HCT116 (cell line): ENCODE measurements at regions not wholly inside any gene's neighbourhood (a gene's known extent, or its start where the extent isn't known, plus 50 kb on each side); places are given as distances from the start of the nearest gene placed in this dataset.
"Not testable (repeated sequence)": the region's sequence is repeated elsewhere in the genome, so short reads cannot be mapped to it uniquely, and the experiment has no call there.

Experiments used
- ATAC-seq: fragments of 200-7000 bp; cut with Tn5 transposase; 2 replicates; pipeline ENCODE4 v1.9.1; 2020; ENCODE audit warnings: mild to moderate bottlenecking, moderate library complexity
- BruUV-seq: library from RNA; stranded (reverse); fragments of 400-500 nt; replicated peaks from 2 replicates; lab custom pipeline; 2021; lab: Mats Ljungman, UMichigan
- CTCF ChIA-PET: fragments of 300-600 bp; sonication (Branson Sonifier 250); formaldehyde crosslinking; loops from one replicate; lab custom pipeline; 2021; ENCODE audit warnings: antibody characterized with exemption; lab: Charles Lee
- POLR2A ChIA-PET: fragments of 300-600, 350-600 bp; sonication (Branson Sonifier 250); formaldehyde crosslinking; loops from one replicate; lab custom pipeline; 2021; ENCODE audit warnings: antibody characterized with exemption; lab: Charles Lee
- RAD21 ChIA-PET, 2 experiments: fragments of 300-600 bp; sonication (Branson Sonifier 250); formaldehyde crosslinking; loops; one replicate each; lab custom pipeline; 2023; ENCODE audit warnings: low total read pairs in 2 of 2; ENCODE audit not compliant: uncharacterized antibody in 2 of 2, unreplicated experiment in 2 of 2, low non-redundant PET in 1 of 2; lab: Charles Lee
- DNase-seq: peaks from one replicate; pipeline ENCODE4 v3.0.0-alpha.2; 2010; ENCODE audit warnings: low read depth, low spot score
- H2AFZ ChIP-seq: fragments of 200-600 bp; shearing (Covaris generic), sonication (generic); 2 replicates; pipeline ENCODE4 v1.6.1; 2017; ENCODE audit warnings: low read depth, mixed run types, mixed read lengths, antibody characterized with exemption, low read length; ENCODE audit not compliant: poor library complexity, severe bottlenecking
- H3K27ac ChIP-seq: 2 replicates; pipeline ENCODE4 v1.5.1; 2012; ENCODE audit warnings: low read depth, low read length
- H3K27me3 ChIP-seq: fragments of 200-600 bp; sonication (generic); 2 replicates; pipeline ENCODE4 v1.6.1; 2016; ENCODE audit warnings: mixed run types, low read length, mixed read lengths; ENCODE audit not compliant: insufficient read depth
- H3K36me3 ChIP-seq, 2 experiments: fragments of 200-500 bp in 1 of 2; fragments of 200-600 bp in 1 of 2; sonication (Bioruptor generic) in 1 of 2; sonication (generic) in 1 of 2; 2 replicates each; pipeline versions ENCODE4 v1.5.1 to v1.6.1; 2014 to 2016; ENCODE audit warnings: low read length in 2 of 2, inconsistent platforms in 1 of 2, mixed read lengths in 1 of 2, mixed run types in 1 of 2; ENCODE audit not compliant: insufficient read depth in 2 of 2, control insufficient read depth in 1 of 2
- H3K4me1 ChIP-seq, 2 experiments: fragments of 200-600 bp in 1 of 2; sonication (generic) in 1 of 2; 2 replicates each; pipeline versions ENCODE4 v1.5.1 to v1.6.1; 2012 to 2017; ENCODE audit warnings: low read length in 2 of 2, inconsistent platforms in 1 of 2, mild to moderate bottlenecking in 1 of 2, mixed read lengths in 1 of 2, mixed run types in 1 of 2, moderate library complexity in 1 of 2; ENCODE audit not compliant: insufficient read depth in 2 of 2, control insufficient read depth in 1 of 2
- H3K4me2 ChIP-seq: fragments of 200-600 bp; sonication (generic); 2 replicates; pipeline ENCODE4 v1.6.1; 2017; ENCODE audit warnings: mixed run types, low read length, mixed read lengths
- H3K4me3 ChIP-seq, 2 experiments: fragments of 200-600 bp in 1 of 2; sonication (generic) in 1 of 2; replicated peaks in 1 of 2; 2 replicates each; pipeline ENCODE4 v1.5.1; 2011 to 2016; ENCODE audit warnings: low read length in 2 of 2, control low read depth in 1 of 2, low read depth in 1 of 2, mild to moderate bottlenecking in 1 of 2, mixed read lengths in 1 of 2, mixed run types in 1 of 2
- H3K79me2 ChIP-seq: fragments of 200-600 bp; sonication (generic); 2 replicates; pipeline ENCODE4 v1.6.1; 2017; ENCODE audit warnings: mild to moderate bottlenecking, mixed run types, low read length, moderate library complexity, mixed read lengths; ENCODE audit not compliant: insufficient read depth
- H3K9ac ChIP-seq: fragments of 200-600 bp; sonication (generic); 2 replicates; pipeline ENCODE4 v1.6.1; 2016; ENCODE audit warnings: low read length, mixed read lengths
- H3K9me2 ChIP-seq: fragments of 200-600 bp; sonication (generic), shearing (Covaris generic); 2 replicates; pipeline ENCODE4 v1.6.1; 2017; ENCODE audit warnings: mixed run types, mild to moderate bottlenecking, moderate library complexity; ENCODE audit not compliant: insufficient read depth
- H3K9me3 ChIP-seq, 2 experiments: fragments of 200-500 bp in 1 of 2; fragments of 200-600 bp in 1 of 2; sonication (Bioruptor generic) in 1 of 2; sonication (generic) in 1 of 2; 2 replicates each; pipeline ENCODE4 v1.6.1; 2014 to 2017; ENCODE audit warnings: low read length in 2 of 2, mixed read lengths in 2 of 2, inconsistent platforms in 1 of 2, low read depth in 1 of 2, mild to moderate bottlenecking in 1 of 2, mixed run types in 1 of 2, moderate library complexity in 1 of 2; ENCODE audit not compliant: control insufficient read depth in 1 of 2, insufficient read depth in 1 of 2
- H4K20me1 ChIP-seq: fragments of 200-600 bp; sonication (generic), shearing (Covaris generic); 2 replicates; pipeline ENCODE4 v1.6.1; 2017; ENCODE audit warnings: mixed run types, mild to moderate bottlenecking, moderate library complexity; ENCODE audit not compliant: insufficient read depth
- ATF3 ChIP-seq: IDR thresholded peaks from 2 replicates; pipeline ENCODE4 v1.6.1; 2012
- CBX3 ChIP-seq: IDR thresholded peaks from 2 replicates; pipeline ENCODE4 v1.6.1; 2012; ENCODE audit warnings: low read depth
- EZH2 ChIP-seq: fragments of 200-600 bp; sonication (generic); IDR thresholded peaks from 2 replicates; pipeline ENCODE4 v1.6.1; 2017; ENCODE audit warnings: antibody characterized with exemption, mixed run types
- EZH2phosphoT487 ChIP-seq: fragments of 200-600 bp; IDR thresholded peaks from 2 replicates; pipeline ENCODE4 v1.6.1; 2018; ENCODE audit warnings: antibody characterized with exemption, borderline replicate concordance
- MAX ChIP-seq: IDR thresholded peaks from 2 replicates; pipeline ENCODE4 v1.6.1; 2012
- POLR2AphosphoS5 ChIP-seq: IDR thresholded peaks from 2 replicates; pipeline ENCODE4 v1.6.1; 2011; ENCODE audit warnings: mild to moderate bottlenecking, low read depth, low read length, moderate library complexity
- ZBTB33 ChIP-seq: IDR thresholded peaks from 2 replicates; pipeline ENCODE4 v1.6.1; 2011; ENCODE audit warnings: mild to moderate bottlenecking, low read length, moderate library complexity; ENCODE audit not compliant: insufficient replicate concordance; ENCODE audit errors: extremely low read depth
- intact Hi-C: fragments of 100-400 bp; cut with micrococcal nuclease; formaldehyde crosslinking; loops from 2 replicates; pipeline ENCODE4 v1.10.0; 2022

- H2AFZ ChIP-seq, H3K79me2 ChIP-seq, H3K27me3 ChIP-seq, H3K9me2 ChIP-seq, H3K36me3 ChIP-seq, DNase-seq, H4K20me1 ChIP-seq, H3K9me3 ChIP-seq, BruUV-seq, H3K27ac ChIP-seq, RAD21 ChIA-PET, H3K9ac ChIP-seq, intact Hi-C loops, ATAC-seq: not testable (repeated sequence)
- POLR2A ChIA-PET: interaction anchor here (1.4 kb wide), 1 partner anchor 159 kb away, joined by 4 read pairs; no protein-coding TSS in a partner anchor
- Histone ChIP-seq H3K4me3 (peak overlapping the region in 1 of 2 experiments; percentile 38; a peak in 2 of 4 replicates), H3K4me1 (peaks cover 3 to 17% of the 10 kb centered on the region in 2 experiments; a peak in 3 of 4 replicates), H3K4me2 (peak overlapping the region; percentile 74)
- CTCF ChIA-PET: interaction anchor here (0.8 to 2.2 kb wide), 5 partner anchors 13 to 324 kb away, joined by 3 to 26 read pairs (median 4); no protein-coding TSS in a partner anchor
Observed at GRCh38 chr4:9690636-9691237, 90.7 kb upstream of the DRD5 start.

GRCh38 chr4:9691238-9692065 lies 90.0 kb upstream of the DRD5 start:
- intact Hi-C loops: no loop called here
- no peaks in the 10 kb centered on the region for H3K79me2 ChIP-seq
- H3K9me3 ChIP-seq: no peaks in the 10 kb centered on the region
- ATAC-seq (peak; percentile 100), DNase-seq (peak; percentile 85)
- POLR2A ChIA-PET: interaction anchor here (1.4 kb wide), 1 partner anchor 159 kb away, joined by 4 read pairs; no protein-coding TSS in a partner anchor
- RAD21 ChIA-PET: no interaction called here
- H2AFZ ChIP-seq: peak overlapping the region; percentile 84
- H3K4me2 ChIP-seq: peak overlapping the region; percentile 74
- H3K27ac ChIP-seq: peak overlapping the region; percentile 39; the same call in 1 of the 2 replicates
- peak overlapping the region; percentile 38 to 55 for H3K4me3 ChIP-seq
- TF ChIP-seq MAX (no peak), ATF3 (no peak), ZBTB33 (no peak), POLR2AphosphoS5 (no peak), EZH2phosphoT487 (no peak), EZH2 (no peak), CBX3 (no peak)
- no TSS peak for BruUV-seq
- peaks cover 3 to 17% of the 10 kb centered on the region in 2 experiments; a peak in 3 of 4 replicates for H3K4me1 ChIP-seq
- no peaks in the 10 kb centered on the region for H3K36me3 ChIP-seq
- CTCF ChIA-PET: interaction anchor here (0.7 to 2.2 kb wide), 8 partner anchors 10 to 328 kb away, joined by 3 to 26 read pairs (median 4); no protein-coding TSS in a partner anchor
- H4K20me1 ChIP-seq: no peaks in the 10 kb centered on the region
- no peaks in the 10 kb centered on the region for H3K27me3 ChIP-seq
- no peaks in the 10 kb centered on the region for H3K9me2 ChIP-seq
- H3K9ac ChIP-seq: peak overlapping the region; percentile 64
